ENCODE measurements at regions not wholly inside any gene's neighbourhood (a gene's known extent, or its start where the extent isn't known, plus 50 kb on each side); places are given as distances from the start of the nearest gene placed in this dataset.
A peak's percentile ranks its signal among the peaks of the same experiment; 100 is the strongest.

DNA sequence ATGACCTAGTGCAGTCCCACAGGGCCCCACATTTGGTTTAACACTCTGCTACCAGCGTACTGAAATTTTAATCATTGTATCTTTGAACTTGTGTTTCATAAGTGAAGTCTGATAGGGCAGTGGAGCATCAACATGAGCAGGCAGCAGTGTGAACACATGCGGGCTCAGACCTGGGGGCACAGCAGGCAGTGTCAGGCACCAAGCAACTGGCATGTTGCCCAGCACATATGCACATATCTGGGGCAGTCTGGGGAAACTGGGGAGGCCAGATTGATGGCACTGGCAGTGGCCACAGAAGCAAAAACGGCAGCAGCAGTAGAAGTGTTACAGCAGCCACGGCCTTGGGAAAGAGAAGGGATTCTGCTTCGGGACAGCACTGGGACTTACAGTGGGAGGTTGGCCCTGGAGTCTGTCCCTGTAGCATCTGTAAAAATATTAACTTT lies 353.9 kb upstream of the KCNMB2 start:
- H3K27ac ChIP-seq, result no peak overlapping the region
- DNase-seq, result no peak

DNA sequence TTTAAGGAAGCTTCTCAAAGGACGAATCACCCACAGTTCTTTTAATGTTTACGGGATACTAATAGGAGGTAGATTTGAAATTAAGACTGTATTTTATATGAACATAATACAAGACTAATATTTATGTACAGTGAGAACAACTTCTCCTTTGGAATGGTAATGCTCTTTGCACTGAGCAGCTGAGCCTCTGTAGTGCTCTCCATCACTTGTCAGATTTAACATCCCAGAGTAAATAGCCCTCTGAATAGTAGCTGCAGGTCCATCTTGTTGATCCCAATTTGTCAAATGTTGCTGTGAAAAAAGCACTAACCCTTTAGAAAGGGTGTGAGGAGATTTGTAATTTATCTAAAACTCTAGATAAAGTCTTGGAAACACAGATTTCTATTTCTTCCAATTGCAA lies 351.4 kb upstream of the KCNMB2 start:
- Histone ChIP-seq H3K4me1 (no peaks in the 10 kb centered on the region), H3K36me3 (no peaks in the 10 kb centered on the region), H3K27ac (no peak overlapping the region), H3K9me3 (no peaks in the 10 kb centered on the region), H3K4me3 (no peak overlapping the region), H3K27me3 (no peaks in the 10 kb centered on the region)
- TF ChIP-seq, protein P1, sequence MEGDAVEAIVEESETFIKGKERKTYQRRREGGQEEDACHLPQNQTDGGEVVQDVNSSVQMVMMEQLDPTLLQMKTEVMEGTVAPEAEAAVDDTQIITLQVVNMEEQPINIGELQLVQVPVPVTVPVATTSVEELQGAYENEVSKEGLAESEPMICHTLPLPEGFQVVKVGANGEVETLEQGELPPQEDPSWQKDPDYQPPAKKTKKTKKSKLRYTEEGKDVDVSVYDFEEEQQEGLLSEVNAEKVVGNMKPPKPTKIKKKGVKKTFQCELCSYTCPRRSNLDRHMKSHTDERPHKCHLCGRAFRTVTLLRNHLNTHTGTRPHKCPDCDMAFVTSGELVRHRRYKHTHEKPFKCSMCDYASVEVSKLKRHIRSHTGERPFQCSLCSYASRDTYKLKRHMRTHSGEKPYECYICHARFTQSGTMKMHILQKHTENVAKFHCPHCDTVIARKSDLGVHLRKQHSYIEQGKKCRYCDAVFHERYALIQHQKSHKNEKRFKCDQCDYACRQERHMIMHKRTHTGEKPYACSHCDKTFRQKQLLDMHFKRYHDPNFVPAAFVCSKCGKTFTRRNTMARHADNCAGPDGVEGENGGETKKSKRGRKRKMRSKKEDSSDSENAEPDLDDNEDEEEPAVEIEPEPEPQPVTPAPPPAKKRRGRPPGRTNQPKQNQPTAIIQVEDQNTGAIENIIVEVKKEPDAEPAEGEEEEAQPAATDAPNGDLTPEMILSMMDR (IDR thresholded peaks at IDR 0.05), result no peak
- intact Hi-C loops (cut with DNase I; ENCODE audit: low total_unique reads), result no loop called here
- DNase-seq, result no peak

More for the DNA sequence above, 353.9 kb upstream of the KCNMB2 start:
- TF ChIP-seq, protein P1 (IDR thresholded peaks at IDR 0.05), result no peak
- H3K4me3 ChIP-seq, result no peak overlapping the region
- no peaks in the 10 kb centered on the region for H3K36me3 ChIP-seq
- intact Hi-C loops (cut with DNase I; ENCODE audit: low total_unique reads), result no loop called here
- no peaks in the 10 kb centered on the region for H3K27me3 ChIP-seq
- H3K9me3 ChIP-seq, result no peaks in the 10 kb centered on the region
- H3K4me1 ChIP-seq, result no peaks in the 10 kb centered on the region

DNA sequence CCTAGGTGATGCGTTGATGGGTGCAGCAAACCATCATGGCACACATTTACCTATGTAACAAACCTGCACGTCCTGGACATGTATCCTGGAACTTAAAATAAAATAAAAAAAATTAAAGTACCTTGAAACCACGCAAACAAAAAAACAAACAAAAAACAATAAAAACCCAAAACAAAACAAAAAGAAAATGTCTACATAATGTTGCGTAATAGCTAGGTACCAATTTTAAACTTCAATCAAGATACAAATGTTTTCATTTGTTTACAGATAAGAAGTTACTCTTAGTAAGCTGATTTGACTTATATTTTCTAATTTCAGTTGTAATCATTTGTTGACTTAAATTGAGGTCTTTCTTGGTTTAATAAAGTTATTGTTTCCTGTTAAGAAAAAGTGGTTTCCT lies 349.6 kb upstream of the KCNMB2 start:
- H3K4me1 ChIP-seq, result no peaks in the 10 kb centered on the region
- H3K27ac ChIP-seq, result no peak overlapping the region
- intact Hi-C loops (cut with DNase I; ENCODE audit: low total_unique reads), result no loop called here
- H3K27me3 ChIP-seq, result no peaks in the 10 kb centered on the region
- H3K36me3 ChIP-seq, result no peaks in the 10 kb centered on the region
- TF ChIP-seq, protein P1 (IDR thresholded peaks at IDR 0.05), result no peak
- DNase-seq, result no peak
- H3K9me3 ChIP-seq, result no peaks in the 10 kb centered on the region
- H3K4me3 ChIP-seq, result no peak overlapping the region

DNA sequence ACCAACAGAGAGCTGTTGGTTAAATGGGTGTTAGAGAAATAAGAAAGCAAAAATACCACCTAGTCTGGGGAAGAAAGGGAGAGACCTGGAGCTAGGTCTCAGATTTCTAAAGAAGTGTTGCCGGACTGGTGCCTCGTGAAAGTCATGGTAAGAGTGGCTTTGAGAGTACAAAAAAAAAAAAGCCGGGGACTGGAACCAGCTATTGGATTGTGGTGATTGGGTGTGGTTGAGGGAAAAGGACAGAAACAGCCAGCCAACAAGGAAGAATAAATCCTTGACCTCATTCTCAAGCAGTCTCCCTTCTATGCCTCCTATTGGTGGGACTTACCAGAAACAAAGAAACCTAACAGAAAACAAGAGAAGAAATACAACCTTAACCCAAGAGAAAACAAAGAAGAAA lies 346.4 kb upstream of the KCNMB2 start:
- Histone ChIP-seq H3K4me1 (peaks cover 0 to 6% (median 3%) of the 10 kb centered on the region in 4 donors), H3K4me3 (no peak overlapping the region), H3K9me3 (no peaks in the 10 kb centered on the region), H3K27me3 (no peaks in the 10 kb centered on the region), H3K27ac (no peak overlapping the region), H3K36me3 (no peaks in the 10 kb centered on the region)
- DNase-seq, result no peak
- intact Hi-C loops (cut with DNase I; ENCODE audit: low total_unique reads), result no loop called here
- TF ChIP-seq, protein P1 (IDR thresholded peaks at IDR 0.05), result no peak

DNA sequence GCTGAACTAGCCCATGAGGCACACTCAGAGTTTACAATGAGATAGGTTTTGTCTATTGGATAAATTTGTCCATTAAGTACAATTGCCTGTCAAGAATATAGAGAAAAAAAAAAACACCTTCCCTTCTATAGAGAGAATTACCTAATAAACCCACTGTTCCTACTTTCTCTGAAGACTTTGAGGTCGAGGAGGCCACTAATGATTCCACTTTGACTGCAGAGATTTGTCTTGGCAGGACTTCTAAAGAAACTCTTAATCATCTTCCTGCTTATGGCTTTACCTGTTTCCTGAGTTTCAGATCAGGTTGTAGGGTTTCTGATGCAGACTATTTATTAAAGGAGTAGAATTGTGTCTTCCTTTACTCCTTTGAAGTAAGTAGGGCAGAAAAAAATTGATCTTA lies 342.4 kb upstream of the KCNMB2 start:
- intact Hi-C loops (cut with DNase I; ENCODE audit: low total_unique reads), result no loop called here
- Histone ChIP-seq H3K27me3 (no peaks in the 10 kb centered on the region), H3K27ac (no peak overlapping the region), H3K9me3 (no peaks in the 10 kb centered on the region), H3K36me3 (no peaks in the 10 kb centered on the region), H3K4me3 (no peak overlapping the region), H3K4me1 (peaks cover 0 to 36% (median 20%) of the 10 kb centered on the region in 4 donors)
- TF ChIP-seq, protein P1 (IDR thresholded peaks at IDR 0.05), result no peak
- DNase-seq, result no peak

DNA sequence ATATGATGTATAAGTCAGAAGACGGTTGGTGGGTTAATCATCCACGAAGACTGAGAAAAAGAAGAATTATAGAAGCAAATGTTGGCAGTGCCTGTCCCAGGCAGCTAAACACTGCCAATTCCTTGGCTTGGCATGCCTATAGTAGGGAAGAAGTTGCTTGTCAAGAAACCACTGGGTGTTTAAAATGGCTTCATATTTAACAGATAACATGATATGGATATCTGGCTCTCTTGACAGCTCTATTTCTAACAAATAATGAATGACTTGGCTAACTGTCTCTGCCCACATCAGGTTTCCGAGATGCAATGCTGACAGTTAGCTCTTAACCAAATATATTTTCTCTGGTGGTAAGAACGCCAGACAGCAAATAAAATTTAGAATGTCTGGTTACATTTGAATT lies 341.7 kb upstream of the KCNMB2 start:
- no peaks in the 10 kb centered on the region for H3K36me3 ChIP-seq
- TF ChIP-seq, protein P1 (IDR thresholded peaks at IDR 0.05), result no peak
- H3K9me3 ChIP-seq, result no peaks in the 10 kb centered on the region
- H3K27me3 ChIP-seq, result no peaks in the 10 kb centered on the region
- DNase-seq, result no peak
- H3K4me1 ChIP-seq, result peaks cover 0 to 36% (median 20%) of the 10 kb centered on the region in 4 donors
- intact Hi-C loops (cut with DNase I; ENCODE audit: low total_unique reads), result no loop called here
- H3K4me3 ChIP-seq, result no peak overlapping the region
- peak overlapping the region; percentile 35 to 53 for H3K27ac ChIP-seq
